ENCODE measurements at regions not wholly inside any gene's neighbourhood (a gene's known extent, or its start where the extent isn't known, plus 50 kb on each side); places are given as distances from the start of the nearest gene placed in this dataset.

DNA sequence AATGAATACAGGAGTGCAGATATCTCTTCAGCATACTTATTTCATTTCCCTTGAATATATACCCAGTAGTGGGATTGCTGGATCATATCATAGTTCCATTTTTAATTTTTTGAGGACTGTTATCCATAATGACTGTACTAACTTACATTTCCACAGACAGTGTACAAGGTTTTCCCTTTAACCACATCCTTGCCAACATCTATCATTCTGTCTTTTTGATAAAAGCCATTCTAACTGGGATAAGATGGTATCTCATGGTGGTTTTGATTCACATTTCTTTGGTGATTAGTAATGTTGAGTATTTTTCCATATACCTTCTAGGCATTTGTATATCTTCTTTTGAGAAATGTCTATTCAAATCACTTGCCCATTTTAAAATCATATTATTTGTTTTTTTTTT is 325.2 kb downstream of the CYP26B1 start:
- TF ChIP-seq L3MBTL2 (conservative IDR thresholded peaks at IDR 0.05): no peak
- no peak for TF ChIP-seq TARDBP (IDR thresholded peaks at IDR 0.05)
- TF ChIP-seq FOXK2 (IDR thresholded peaks at IDR 0.05): no peak
- no peak for TF ChIP-seq ARNT (IDR thresholded peaks at IDR 0.05)
- TF ChIP-seq, protein P1, sequence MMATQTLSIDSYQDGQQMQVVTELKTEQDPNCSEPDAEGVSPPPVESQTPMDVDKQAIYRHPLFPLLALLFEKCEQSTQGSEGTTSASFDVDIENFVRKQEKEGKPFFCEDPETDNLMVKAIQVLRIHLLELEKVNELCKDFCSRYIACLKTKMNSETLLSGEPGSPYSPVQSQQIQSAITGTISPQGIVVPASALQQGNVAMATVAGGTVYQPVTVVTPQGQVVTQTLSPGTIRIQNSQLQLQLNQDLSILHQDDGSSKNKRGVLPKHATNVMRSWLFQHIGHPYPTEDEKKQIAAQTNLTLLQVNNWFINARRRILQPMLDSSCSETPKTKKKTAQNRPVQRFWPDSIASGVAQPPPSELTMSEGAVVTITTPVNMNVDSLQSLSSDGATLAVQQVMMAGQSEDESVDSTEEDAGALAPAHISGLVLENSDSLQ (IDR thresholded peaks at IDR 0.05): no peak

Measured in HEK293T (cell line).